ENCODE measurements at regions not wholly inside any gene's neighbourhood (a gene's known extent, or its start where the extent isn't known, plus 50 kb on each side); places are given as distances from the start of the nearest gene placed in this dataset.
A peak's percentile ranks its signal among the peaks of the same experiment; 100 is the strongest.

- ATAC-seq = no peak
- DNase-seq = no peak
- POLR2A ChIA-PET = no interaction called here
- Mint-ChIP-seq H3K27ac (no peak overlapping the region), H3K4me3 (no peak overlapping the region), H3K9me3 (peaks cover 0 to 23% (median 11%) of the 10 kb centered on the region in 9 donors), H3K36me3 (peaks cover 0 to 4% (median 0%) of the 10 kb centered on the region in 3 donors), H3K4me1 (no peaks in the 10 kb centered on the region), H3K27me3 (no peaks in the 10 kb centered on the region)
These were observed 362.2 kb upstream of the NXPH2 start for GRCh38 chr2:139142252-139142880.

GRCh38 chr2:139124271-139124670, 344.1 kb upstream of the NXPH2 start:
- ATAC-seq (no peak), DNase-seq (no peak)
- Mint-ChIP-seq H3K27ac (no peak overlapping the region), H3K9me3 (peaks cover 3 to 16% (median 10%) of the 10 kb centered on the region in 9 donors), H3K27me3 (no peaks in the 10 kb centered on the region), H3K36me3 (no peaks in the 10 kb centered on the region), H3K4me1 (no peaks in the 10 kb centered on the region), H3K4me3 (no peak overlapping the region)
- POLR2A ChIA-PET = no interaction called here

- Mint-ChIP-seq H3K4me3 (no peak overlapping the region), H3K36me3 (no peaks in the 10 kb centered on the region), H3K9me3 (peaks cover 3 to 16% (median 12%) of the 10 kb centered on the region in 9 donors), H3K27ac (no peak overlapping the region), H3K27me3 (no peaks in the 10 kb centered on the region), H3K4me1 (no peaks in the 10 kb centered on the region)
- POLR2A ChIA-PET = no interaction called here
- DNase-seq (no peak), ATAC-seq (no peak)
These were observed 343.6 kb upstream of the NXPH2 start for GRCh38 chr2:139123795-139124194.

GRCh38 chr2:139122711-139123158, 342.5 kb upstream of the NXPH2 start:
- POLR2A ChIA-PET = no interaction called here
- Mint-ChIP-seq H3K27ac (no peak overlapping the region), H3K27me3 (no peaks in the 10 kb centered on the region), H3K4me1 (no peaks in the 10 kb centered on the region), H3K9me3 (peaks cover 0 to 17% (median 9%) of the 10 kb centered on the region in 9 donors), H3K4me3 (no peak overlapping the region), H3K36me3 (no peaks in the 10 kb centered on the region)
- DNase-seq (no peak), ATAC-seq (no peak)

GRCh38 chr2:139099721-139100120, 319.5 kb upstream of the NXPH2 start:
- DNase-seq (no peak), ATAC-seq (no peak)
- POLR2A ChIA-PET = no interaction called here
- Mint-ChIP-seq H3K9me3 (peaks cover 0 to 18% (median 14%) of the 10 kb centered on the region in 9 donors), H3K27me3 (no peaks in the 10 kb centered on the region), H3K4me1 (no peaks in the 10 kb centered on the region), H3K4me3 (no peak overlapping the region), H3K27ac (no peak overlapping the region), H3K36me3 (no peaks in the 10 kb centered on the region)

GRCh38 chr2:139098961-139099360, 318.8 kb upstream of the NXPH2 start:
- DNase-seq (no peak), ATAC-seq (no peak)
- H3K4me1 Mint-ChIP-seq = no peaks in the 10 kb centered on the region
- peaks cover 0 to 16% (median 11%) of the 10 kb centered on the region in 9 donors for H3K9me3 Mint-ChIP-seq
- H3K4me3 Mint-ChIP-seq = no peak overlapping the region
- H3K27ac Mint-ChIP-seq = no peak overlapping the region
- no peaks in the 10 kb centered on the region for H3K36me3 Mint-ChIP-seq
- H3K27me3 Mint-ChIP-seq = no peaks in the 10 kb centered on the region
- POLR2A ChIA-PET = no interaction called here

GRCh38 chr2:139083121-139083520, 302.9 kb upstream of the NXPH2 start:
- no peaks in the 10 kb centered on the region for H3K4me1 Mint-ChIP-seq
- H3K9me3 Mint-ChIP-seq = peaks cover 0 to 23% (median 8%) of the 10 kb centered on the region in 9 donors
- H3K27ac Mint-ChIP-seq = peak overlapping the region in 1 of 10 donors; percentile 69
- no peaks in the 10 kb centered on the region for H3K36me3 Mint-ChIP-seq
- DNase-seq (no peak), ATAC-seq (no peak)
- H3K27me3 Mint-ChIP-seq = no peaks in the 10 kb centered on the region
- POLR2A ChIA-PET = no interaction called here
- H3K4me3 Mint-ChIP-seq = no peak overlapping the region

- Mint-ChIP-seq H3K27me3 (no peaks in the 10 kb centered on the region), H3K27ac (no peak overlapping the region), H3K36me3 (no peaks in the 10 kb centered on the region), H3K4me1 (no peaks in the 10 kb centered on the region), H3K4me3 (no peak overlapping the region), H3K9me3 (peaks cover 0 to 9% (median 2%) of the 10 kb centered on the region in 9 donors)
- POLR2A ChIA-PET = no interaction called here
- DNase-seq = no peak
- ATAC-seq = no peak
These were observed 300.1 kb upstream of the NXPH2 start for GRCh38 chr2:139080244-139080643.

- Mint-ChIP-seq H3K27ac (no peak overlapping the region), H3K9me3 (peaks cover 0 to 9% (median 2%) of the 10 kb centered on the region in 9 donors), H3K27me3 (no peaks in the 10 kb centered on the region), H3K4me1 (no peaks in the 10 kb centered on the region), H3K4me3 (no peak overlapping the region), H3K36me3 (no peaks in the 10 kb centered on the region)
- no peak for DNase-seq
- POLR2A ChIA-PET = no interaction called here
- ATAC-seq = no peak
These were observed 299.1 kb upstream of the NXPH2 start for GRCh38 chr2:139079311-139079710.

GRCh38 chr2:139078376-139078775, 298.2 kb upstream of the NXPH2 start:
- Mint-ChIP-seq H3K27me3 (no peaks in the 10 kb centered on the region), H3K4me1 (no peaks in the 10 kb centered on the region), H3K36me3 (no peaks in the 10 kb centered on the region), H3K4me3 (no peak overlapping the region), H3K9me3 (peaks cover 0 to 9% (median 2%) of the 10 kb centered on the region in 9 donors), H3K27ac (no peak overlapping the region)
- POLR2A ChIA-PET = no interaction called here
- DNase-seq (no peak), ATAC-seq (no peak)

GRCh38 chr2:139077099-139077737, 297.0 kb upstream of the NXPH2 start:
- H3K4me3 Mint-ChIP-seq = no peak overlapping the region
- H3K4me1 Mint-ChIP-seq = no peaks in the 10 kb centered on the region
- H3K36me3 Mint-ChIP-seq = no peaks in the 10 kb centered on the region
- no peak for ATAC-seq
- no peak for DNase-seq
- peaks cover 0 to 7% (median 2%) of the 10 kb centered on the region in 9 donors for H3K9me3 Mint-ChIP-seq
- H3K27ac Mint-ChIP-seq = no peak overlapping the region
- no peaks in the 10 kb centered on the region for H3K27me3 Mint-ChIP-seq
- POLR2A ChIA-PET = no interaction called here

- POLR2A ChIA-PET = no interaction called here
- Mint-ChIP-seq H3K9me3 (peaks cover 0 to 37% (median 8%) of the 10 kb centered on the region in 9 donors), H3K27me3 (no peaks in the 10 kb centered on the region), H3K36me3 (no peaks in the 10 kb centered on the region), H3K4me1 (no peaks in the 10 kb centered on the region), H3K4me3 (no peak overlapping the region), H3K27ac (no peak overlapping the region)
- DNase-seq (no peak), ATAC-seq (no peak)
These were observed 287.7 kb upstream of the NXPH2 start for GRCh38 chr2:139067874-139068273.

- DNase-seq (no peak), ATAC-seq (no peak)
- POLR2A ChIA-PET = no interaction called here
- no peak overlapping the region for H3K4me3 Mint-ChIP-seq
- no peaks in the 10 kb centered on the region for H3K36me3 Mint-ChIP-seq
- no peaks in the 10 kb centered on the region for H3K27me3 Mint-ChIP-seq
- H3K27ac Mint-ChIP-seq = no peak overlapping the region
- no peaks in the 10 kb centered on the region for H3K4me1 Mint-ChIP-seq
- peaks cover 0 to 37% (median 7%) of the 10 kb centered on the region in 9 donors for H3K9me3 Mint-ChIP-seq
These were observed 286.9 kb upstream of the NXPH2 start for GRCh38 chr2:139067072-139067471.

- DNase-seq (no peak), ATAC-seq (no peak)
- H3K4me3 Mint-ChIP-seq = no peak overlapping the region
- H3K27ac Mint-ChIP-seq = no peak overlapping the region
- H3K9me3 Mint-ChIP-seq = peaks cover 0 to 20% (median 10%) of the 10 kb centered on the region in 9 donors
- H3K27me3 Mint-ChIP-seq = no peaks in the 10 kb centered on the region
- POLR2A ChIA-PET = no interaction called here
- no peaks in the 10 kb centered on the region for H3K4me1 Mint-ChIP-seq
- H3K36me3 Mint-ChIP-seq = no peaks in the 10 kb centered on the region
These were observed 284.0 kb upstream of the NXPH2 start for GRCh38 chr2:139064159-139064558.
